WTC11 (cell line): ENCODE measurements at regions not wholly inside any gene's neighbourhood (a gene's known extent, or its start where the extent isn't known, plus 50 kb on each side); places are given as distances from the start of the nearest gene placed in this dataset.

ENCODE experiments used
- ATAC-seq: fragments of 200-7000 bp; cut with Tn5 transposase; 2 replicates; pipeline ENCODE4 v1.10.0; 2021; ENCODE audit warnings: mild to moderate bottlenecking, moderate library complexity
- CTCF ChIA-PET: fragments of 300-600 bp; sonication (Branson Sonifier 250); formaldehyde crosslinking; loops from one replicate; lab custom pipeline; 2021; ENCODE audit warnings: antibody characterized with exemption; lab: Charles Lee
- POLR2A ChIA-PET: fragments of 350-600 bp; sonication (Branson Sonifier 250); formaldehyde crosslinking; loops from one replicate; lab custom pipeline; 2021; ENCODE audit warnings: antibody characterized with exemption; lab: Charles Lee
- DNase-seq: peaks from one replicate; pipeline ENCODE4 v3.0.0; 2021; ENCODE audit warnings: low spot score
- H3K27ac Mint-ChIP-seq: 2 replicates; pipeline ENCODE4 v1.8.0; 2021; ENCODE audit warnings: mixed read lengths
- H3K27me3 Mint-ChIP-seq: 2 replicates; pipeline ENCODE4 v1.8.0; 2021; ENCODE audit warnings: low read depth, mild to moderate bottlenecking, moderate library complexity, mixed read lengths
- H3K36me3 Mint-ChIP-seq: 2 replicates; pipeline ENCODE4 v1.8.0; 2021; ENCODE audit warnings: mixed read lengths
- H3K4me1 Mint-ChIP-seq: 2 replicates; pipeline ENCODE4 v1.8.0; 2022; ENCODE audit warnings: mixed read lengths
- H3K4me3 Mint-ChIP-seq: 2 replicates; pipeline ENCODE4 v1.8.0; 2021; ENCODE audit warnings: mild to moderate bottlenecking, moderate library complexity, mixed read lengths
- H3K9me3 Mint-ChIP-seq: 2 replicates; pipeline ENCODE4 v1.8.0; 2021; ENCODE audit warnings: mixed read lengths
- CREM ChIP-seq: sonication (generic); formaldehyde crosslinking; IDR thresholded peaks from 2 replicates; pipeline ENCODE4 v1.8.1; 2022; ENCODE audit warnings: mild to moderate bottlenecking, missing genetic modification reagents, moderate library complexity
- E2F5 ChIP-seq: sonication (generic); formaldehyde crosslinking; IDR thresholded peaks from 2 replicates; pipeline ENCODE4 v1.8.1; 2022; ENCODE audit warnings: mild to moderate bottlenecking, moderate library complexity, missing genetic modification reagents
- ELF4 ChIP-seq: sonication (generic); formaldehyde crosslinking; IDR thresholded peaks from 2 replicates; pipeline ENCODE4 v1.8.1; 2022; ENCODE audit warnings: low read depth, mild to moderate bottlenecking, moderate library complexity, missing genetic modification reagents
- JAZF1 ChIP-seq: fragments of 250-450 bp; sonication (Bioruptor Pico); IDR thresholded peaks from 2 replicates; pipeline ENCODE4 v1.9.0; 2021; ENCODE audit warnings: moderate library complexity, mild to moderate bottlenecking, inconsistent platforms
- JUN ChIP-seq: sonication (generic); formaldehyde crosslinking; IDR thresholded peaks from 2 replicates; pipeline ENCODE4 v1.8.0; 2023; ENCODE audit warnings: mild to moderate bottlenecking, missing genetic modification reagents
- NFATC4 ChIP-seq: fragments of 250-450 bp; sonication (Bioruptor Pico); IDR thresholded peaks from 2 replicates; pipeline ENCODE4 v1.9.0; 2021; ENCODE audit warnings: mild to moderate bottlenecking
- OVOL2 ChIP-seq: fragments of 250-450 bp; sonication (Bioruptor Pico); IDR thresholded peaks from 2 replicates; pipeline ENCODE4 v1.9.0; 2021; ENCODE audit warnings: mild to moderate bottlenecking, borderline replicate concordance
- PRRX2 ChIP-seq: fragments of 250-450 bp; sonication (Bioruptor Pico); IDR thresholded peaks from 2 replicates; pipeline ENCODE4 v1.8.0; 2021; ENCODE audit warnings: mild to moderate bottlenecking
- SMAD4 ChIP-seq: sonication (generic); formaldehyde crosslinking; IDR thresholded peaks from 2 replicates; pipeline ENCODE4 v1.8.0; 2022; ENCODE audit warnings: mild to moderate bottlenecking, missing genetic modification reagents
- SP1 ChIP-seq: sonication (generic); formaldehyde crosslinking; conservative IDR thresholded peaks from 2 replicates; pipeline ENCODE4 v1.8.1; 2022; ENCODE audit warnings: missing genetic modification reagents
- TEAD4 ChIP-seq: sonication (generic); formaldehyde crosslinking; IDR thresholded peaks from 2 replicates; pipeline ENCODE4 v1.8.0; 2022; ENCODE audit warnings: mild to moderate bottlenecking, missing genetic modification reagents
- ZNF138 ChIP-seq: sonication (generic); formaldehyde crosslinking; conservative IDR thresholded peaks from 2 replicates; pipeline ENCODE4 v1.8.1; 2022; ENCODE audit warnings: mild to moderate bottlenecking, moderate library complexity, missing genetic modification reagents
- ZNF317 ChIP-seq: sonication (generic); formaldehyde crosslinking; IDR thresholded peaks from 2 replicates; pipeline ENCODE4 v1.8.1; 2023; ENCODE audit warnings: low read depth, mild to moderate bottlenecking, moderate library complexity, missing genetic modification reagents, borderline replicate concordance
- ZNF671 ChIP-seq: fragments of 250-450 bp; sonication (Bioruptor Pico); IDR thresholded peaks from 2 replicates; pipeline ENCODE4 v1.8.0; 2021; ENCODE audit warnings: mild to moderate bottlenecking
- TF ChIP-seq, protein P1 (sequence below): sonication (generic); formaldehyde crosslinking; IDR thresholded peaks from 2 replicates; pipeline ENCODE4 v1.8.1; 2023; ENCODE audit warnings: mild to moderate bottlenecking, missing genetic modification reagents, borderline replicate concordance
- TF ChIP-seq, protein P2 (sequence below): fragments of 250-450 bp; sonication (Bioruptor Pico); IDR thresholded peaks from 2 replicates; pipeline ENCODE4 v1.9.0; 2021; ENCODE audit warnings: mild to moderate bottlenecking, borderline replicate concordance
- TF ChIP-seq, protein P3 (sequence below): sonication (generic); formaldehyde crosslinking; IDR thresholded peaks from 2 replicates; pipeline ENCODE4 v1.8.0; 2023; ENCODE audit warnings: missing genetic modification reagents
- TF ChIP-seq, protein P4 (sequence below): fragments of 250-450 bp; sonication (Bioruptor Pico); conservative IDR thresholded peaks from 2 replicates; pipeline ENCODE4 v1.9.0; 2021; ENCODE audit warnings: mild to moderate bottlenecking
- TF ChIP-seq, protein P5 (sequence below): sonication (generic); formaldehyde crosslinking; IDR thresholded peaks from 2 replicates; pipeline ENCODE4 v1.8.0; 2022; ENCODE audit warnings: mild to moderate bottlenecking, missing genetic modification reagents

GRCh38 chr5:33370466-33370859 lies 70.3 kb upstream of the TARS1 start (continued):
- TF ChIP-seq NFATC4 (CRISPR knock-in tag) (no peak), PRRX2 (CRISPR knock-in tag) (no peak)
- TF ChIP-seq, all 79 proteins: peak for 0

DNA sequence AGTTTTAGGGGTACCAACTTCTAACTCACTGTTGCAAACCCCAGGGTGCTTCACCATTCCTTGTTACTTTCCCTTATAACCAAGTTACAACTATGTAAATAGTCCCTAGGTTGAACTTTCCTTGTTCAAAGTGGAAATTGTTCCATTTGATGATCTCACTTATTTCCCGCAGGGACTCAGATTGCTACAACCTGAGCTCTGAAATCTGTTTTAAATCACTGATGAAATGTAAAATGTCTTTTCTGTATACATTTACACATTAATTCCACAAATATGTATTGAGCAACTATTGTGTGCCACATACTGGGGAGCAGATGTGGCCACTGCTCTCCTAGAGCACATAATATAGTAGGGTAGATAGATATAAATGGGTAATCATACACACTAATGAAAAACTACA lies 69.1 kb upstream of the TARS1 start:
- TF ChIP-seq ZNF138 (CRISPR knock-in tag) (no peak), CREM (CRISPR knock-in tag) (no peak), ZNF317 (CRISPR knock-in tag) (no peak), OVOL2 (CRISPR knock-in tag) (no peak), E2F5 (CRISPR knock-in tag) (no peak), ELF4 (CRISPR knock-in tag) (no peak), SP1 (CRISPR knock-in tag) (no peak)
- TF ChIP-seq, protein P1, sequence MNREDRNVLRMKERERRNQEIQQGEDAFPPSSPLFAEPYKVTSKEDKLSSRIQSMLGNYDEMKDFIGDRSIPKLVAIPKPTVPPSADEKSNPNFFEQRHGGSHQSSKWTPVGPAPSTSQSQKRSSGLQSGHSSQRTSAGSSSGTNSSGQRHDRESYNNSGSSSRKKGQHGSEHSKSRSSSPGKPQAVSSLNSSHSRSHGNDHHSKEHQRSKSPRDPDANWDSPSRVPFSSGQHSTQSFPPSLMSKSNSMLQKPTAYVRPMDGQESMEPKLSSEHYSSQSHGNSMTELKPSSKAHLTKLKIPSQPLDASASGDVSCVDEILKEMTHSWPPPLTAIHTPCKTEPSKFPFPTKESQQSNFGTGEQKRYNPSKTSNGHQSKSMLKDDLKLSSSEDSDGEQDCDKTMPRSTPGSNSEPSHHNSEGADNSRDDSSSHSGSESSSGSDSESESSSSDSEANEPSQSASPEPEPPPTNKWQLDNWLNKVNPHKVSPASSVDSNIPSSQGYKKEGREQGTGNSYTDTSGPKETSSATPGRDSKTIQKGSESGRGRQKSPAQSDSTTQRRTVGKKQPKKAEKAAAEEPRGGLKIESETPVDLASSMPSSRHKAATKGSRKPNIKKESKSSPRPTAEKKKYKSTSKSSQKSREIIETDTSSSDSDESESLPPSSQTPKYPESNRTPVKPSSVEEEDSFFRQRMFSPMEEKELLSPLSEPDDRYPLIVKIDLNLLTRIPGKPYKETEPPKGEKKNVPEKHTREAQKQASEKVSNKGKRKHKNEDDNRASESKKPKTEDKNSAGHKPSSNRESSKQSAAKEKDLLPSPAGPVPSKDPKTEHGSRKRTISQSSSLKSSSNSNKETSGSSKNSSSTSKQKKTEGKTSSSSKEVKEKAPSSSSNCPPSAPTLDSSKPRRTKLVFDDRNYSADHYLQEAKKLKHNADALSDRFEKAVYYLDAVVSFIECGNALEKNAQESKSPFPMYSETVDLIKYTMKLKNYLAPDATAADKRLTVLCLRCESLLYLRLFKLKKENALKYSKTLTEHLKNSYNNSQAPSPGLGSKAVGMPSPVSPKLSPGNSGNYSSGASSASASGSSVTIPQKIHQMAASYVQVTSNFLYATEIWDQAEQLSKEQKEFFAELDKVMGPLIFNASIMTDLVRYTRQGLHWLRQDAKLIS (CRISPR knock-in tag): no peak
- TF ChIP-seq, protein P2, sequence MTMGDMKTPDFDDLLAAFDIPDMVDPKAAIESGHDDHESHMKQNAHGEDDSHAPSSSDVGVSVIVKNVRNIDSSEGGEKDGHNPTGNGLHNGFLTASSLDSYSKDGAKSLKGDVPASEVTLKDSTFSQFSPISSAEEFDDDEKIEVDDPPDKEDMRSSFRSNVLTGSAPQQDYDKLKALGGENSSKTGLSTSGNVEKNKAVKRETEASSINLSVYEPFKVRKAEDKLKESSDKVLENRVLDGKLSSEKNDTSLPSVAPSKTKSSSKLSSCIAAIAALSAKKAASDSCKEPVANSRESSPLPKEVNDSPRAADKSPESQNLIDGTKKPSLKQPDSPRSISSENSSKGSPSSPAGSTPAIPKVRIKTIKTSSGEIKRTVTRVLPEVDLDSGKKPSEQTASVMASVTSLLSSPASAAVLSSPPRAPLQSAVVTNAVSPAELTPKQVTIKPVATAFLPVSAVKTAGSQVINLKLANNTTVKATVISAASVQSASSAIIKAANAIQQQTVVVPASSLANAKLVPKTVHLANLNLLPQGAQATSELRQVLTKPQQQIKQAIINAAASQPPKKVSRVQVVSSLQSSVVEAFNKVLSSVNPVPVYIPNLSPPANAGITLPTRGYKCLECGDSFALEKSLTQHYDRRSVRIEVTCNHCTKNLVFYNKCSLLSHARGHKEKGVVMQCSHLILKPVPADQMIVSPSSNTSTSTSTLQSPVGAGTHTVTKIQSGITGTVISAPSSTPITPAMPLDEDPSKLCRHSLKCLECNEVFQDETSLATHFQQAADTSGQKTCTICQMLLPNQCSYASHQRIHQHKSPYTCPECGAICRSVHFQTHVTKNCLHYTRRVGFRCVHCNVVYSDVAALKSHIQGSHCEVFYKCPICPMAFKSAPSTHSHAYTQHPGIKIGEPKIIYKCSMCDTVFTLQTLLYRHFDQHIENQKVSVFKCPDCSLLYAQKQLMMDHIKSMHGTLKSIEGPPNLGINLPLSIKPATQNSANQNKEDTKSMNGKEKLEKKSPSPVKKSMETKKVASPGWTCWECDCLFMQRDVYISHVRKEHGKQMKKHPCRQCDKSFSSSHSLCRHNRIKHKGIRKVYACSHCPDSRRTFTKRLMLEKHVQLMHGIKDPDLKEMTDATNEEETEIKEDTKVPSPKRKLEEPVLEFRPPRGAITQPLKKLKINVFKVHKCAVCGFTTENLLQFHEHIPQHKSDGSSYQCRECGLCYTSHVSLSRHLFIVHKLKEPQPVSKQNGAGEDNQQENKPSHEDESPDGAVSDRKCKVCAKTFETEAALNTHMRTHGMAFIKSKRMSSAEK: no peak
- TF ChIP-seq, protein P3, sequence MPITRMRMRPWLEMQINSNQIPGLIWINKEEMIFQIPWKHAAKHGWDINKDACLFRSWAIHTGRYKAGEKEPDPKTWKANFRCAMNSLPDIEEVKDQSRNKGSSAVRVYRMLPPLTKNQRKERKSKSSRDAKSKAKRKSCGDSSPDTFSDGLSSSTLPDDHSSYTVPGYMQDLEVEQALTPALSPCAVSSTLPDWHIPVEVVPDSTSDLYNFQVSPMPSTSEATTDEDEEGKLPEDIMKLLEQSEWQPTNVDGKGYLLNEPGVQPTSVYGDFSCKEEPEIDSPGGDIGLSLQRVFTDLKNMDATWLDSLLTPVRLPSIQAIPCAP (CRISPR knock-in tag): no peak
- Mint-ChIP-seq H3K27me3 (no peaks in the 10 kb centered on the region; the same call in 1 of the 2 replicates), H3K36me3 (no peaks in the 10 kb centered on the region), H3K4me3 (no peak overlapping the region), H3K4me1 (no peaks in the 10 kb centered on the region), H3K9me3 (peaks cover 5% of the 10 kb centered on the region; the same call in 1 of the 2 replicates), H3K27ac (no peak overlapping the region)
- ATAC-seq (no peak), DNase-seq (no peak)
- ChIA-PET CTCF (interaction anchor here (1.0 kb wide), 1 partner anchor 8 kb away, joined by 3 read pairs; no protein-coding TSS in a partner anchor), POLR2A (no interaction called here)

- Mint-ChIP-seq H3K4me3 (no peak overlapping the region), H3K27ac (no peak overlapping the region), H3K9me3 (0 out of 2 replicates have a peak, but pooled peaks cover 5% of the 10 kb centered on the region), H3K36me3 (no peaks in the 10 kb centered on the region), H3K27me3 (peaks cover 6% of the 10 kb centered on the region; the same call in 1 of the 2 replicates), H3K4me1 (no peaks in the 10 kb centered on the region)
- CTCF ChIA-PET: no interaction called here
- POLR2A ChIA-PET: no interaction called here
- DNase-seq (no peak), ATAC-seq (no peak)
- TF ChIP-seq JAZF1: no peak
- TF ChIP-seq, protein P4, sequence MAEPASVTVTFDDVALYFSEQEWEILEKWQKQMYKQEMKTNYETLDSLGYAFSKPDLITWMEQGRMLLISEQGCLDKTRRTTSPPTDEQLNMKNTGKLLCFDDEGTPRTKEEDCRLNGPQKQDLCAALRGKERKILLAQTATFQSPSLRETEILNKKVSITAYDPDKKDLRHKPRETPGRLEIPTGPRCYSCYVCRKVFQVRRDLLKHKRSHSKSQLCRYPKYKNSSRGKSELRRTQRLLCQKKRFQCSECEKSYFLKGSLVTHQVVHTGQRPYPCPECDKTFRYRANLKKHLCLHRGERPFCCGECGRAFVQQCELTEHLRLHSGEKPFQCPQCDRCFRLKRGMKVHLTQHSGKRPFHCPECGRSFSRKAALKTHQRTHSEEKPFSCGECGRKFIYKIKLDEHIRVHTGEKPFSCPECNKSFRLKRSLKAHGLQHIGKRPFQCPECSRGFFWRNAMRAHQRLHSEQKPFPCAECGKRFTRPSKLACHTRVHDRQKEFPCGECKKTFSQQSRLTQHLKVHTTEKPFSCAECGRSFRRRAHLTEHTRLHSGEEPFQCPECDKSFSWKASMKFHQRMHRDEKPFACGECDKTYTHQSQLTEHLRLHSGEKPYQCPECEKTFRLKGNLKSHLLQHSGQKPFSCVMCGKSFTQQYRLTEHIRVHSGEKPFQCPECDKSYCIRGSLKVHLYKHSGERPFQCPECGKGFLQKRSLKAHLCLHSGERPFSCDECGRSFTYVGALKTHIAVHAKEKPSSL: no peak
- TF ChIP-seq ZNF671 (CRISPR knock-in tag): no peak
- TF ChIP-seq, protein P5, sequence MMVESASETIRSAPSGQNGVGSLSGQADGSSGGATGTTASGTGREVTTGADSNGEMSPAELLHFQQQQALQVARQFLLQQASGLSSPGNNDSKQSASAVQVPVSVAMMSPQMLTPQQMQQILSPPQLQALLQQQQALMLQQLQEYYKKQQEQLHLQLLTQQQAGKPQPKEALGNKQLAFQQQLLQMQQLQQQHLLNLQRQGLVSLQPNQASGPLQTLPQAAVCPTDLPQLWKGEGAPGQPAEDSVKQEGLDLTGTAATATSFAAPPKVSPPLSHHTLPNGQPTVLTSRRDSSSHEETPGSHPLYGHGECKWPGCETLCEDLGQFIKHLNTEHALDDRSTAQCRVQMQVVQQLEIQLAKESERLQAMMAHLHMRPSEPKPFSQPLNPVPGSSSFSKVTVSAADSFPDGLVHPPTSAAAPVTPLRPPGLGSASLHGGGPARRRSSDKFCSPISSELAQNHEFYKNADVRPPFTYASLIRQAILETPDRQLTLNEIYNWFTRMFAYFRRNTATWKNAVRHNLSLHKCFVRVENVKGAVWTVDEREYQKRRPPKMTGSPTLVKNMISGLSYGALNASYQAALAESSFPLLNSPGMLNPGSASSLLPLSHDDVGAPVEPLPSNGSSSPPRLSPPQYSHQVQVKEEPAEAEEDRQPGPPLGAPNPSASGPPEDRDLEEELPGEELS (CRISPR knock-in tag): no peak
- TF ChIP-seq JUN (CRISPR knock-in tag): no peak
- TF ChIP-seq TEAD4 (CRISPR knock-in tag): no peak
- no peak for TF ChIP-seq SMAD4
These were observed 67.9 kb upstream of the TARS1 start for GRCh38 chr5:33372721-33373472.
